ENCODE measurements at regions not wholly inside any gene's neighbourhood (a gene's known extent, or its start where the extent isn't known, plus 50 kb on each side); places are given as distances from the start of the nearest gene placed in this dataset.

DNA sequence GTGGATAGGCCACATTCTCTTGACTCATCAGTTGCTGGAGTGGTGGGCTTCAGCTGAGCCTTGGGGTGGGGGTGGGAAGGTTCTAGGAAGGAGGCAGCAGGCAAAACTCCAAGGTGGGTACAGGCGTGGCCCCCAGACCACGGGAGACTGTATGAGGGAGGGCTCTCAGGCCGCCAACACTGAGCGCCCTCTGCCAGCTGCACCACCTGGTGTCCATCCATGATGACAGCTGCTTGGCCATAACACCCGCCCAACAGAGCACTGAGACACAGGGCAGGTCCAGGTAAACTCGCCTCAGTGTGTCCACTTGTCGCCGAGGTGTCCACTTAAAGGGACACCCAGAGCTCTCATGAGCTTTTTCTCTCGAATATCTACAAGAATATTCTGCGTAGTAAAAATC, 133.5 kb downstream of the C16orf95 start:
- Mint-ChIP-seq H3K4me1 (no peaks in the 10 kb centered on the region), H3K36me3 (peaks cover 3% of the 10 kb centered on the region), H3K27ac (no peak overlapping the region), H3K27me3 (peaks cover 1% of the 10 kb centered on the region), H3K9me3 (peaks cover 18% of the 10 kb centered on the region), H3K4me3 (no peak overlapping the region)
- no peak for DNase-seq
- CTCF ChIA-PET: no interaction called here

GRCh38 chr16:87185308-87185707, 131.9 kb downstream of the C16orf95 start:
- no peak for DNase-seq
- Mint-ChIP-seq H3K27ac (no peak overlapping the region), H3K27me3 (no peaks in the 10 kb centered on the region), H3K36me3 (peaks cover 3% of the 10 kb centered on the region), H3K4me3 (no peak overlapping the region), H3K4me1 (no peaks in the 10 kb centered on the region), H3K9me3 (peaks cover 26% of the 10 kb centered on the region)
- CTCF ChIA-PET: interaction anchor here (0.6 kb wide), 1 partner anchor 9 kb away, joined by 3 read pairs; no protein-coding TSS in a partner anchor

GRCh38 chr16:87185983-87186382, 131.2 kb downstream of the C16orf95 start:
- CTCF ChIA-PET: no interaction called here
- Mint-ChIP-seq H3K36me3 (peaks cover 3% of the 10 kb centered on the region), H3K9me3 (peaks cover 29% of the 10 kb centered on the region), H3K4me3 (no peak overlapping the region), H3K27ac (no peak overlapping the region), H3K4me1 (no peaks in the 10 kb centered on the region), H3K27me3 (no peaks in the 10 kb centered on the region)
- no peak for DNase-seq

DNA sequence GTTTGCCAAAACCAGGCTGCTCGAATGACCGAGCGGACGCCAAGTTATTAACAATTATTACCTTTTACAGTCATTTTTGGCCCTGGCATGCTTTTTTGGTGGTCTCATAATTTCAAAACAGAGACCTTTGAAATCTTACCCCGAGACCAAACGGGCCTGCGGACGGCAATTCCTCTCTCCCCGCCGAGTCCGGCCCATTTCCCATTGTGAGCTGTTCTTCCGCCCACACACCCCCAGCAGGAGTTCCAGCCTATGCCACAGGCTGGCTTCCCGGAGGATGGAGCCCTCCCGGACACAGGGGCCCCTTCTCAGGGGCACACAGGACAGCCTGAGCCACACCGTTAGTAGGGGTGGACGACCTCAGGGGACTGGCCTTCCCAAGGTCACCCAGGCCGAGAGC, 130.7 kb downstream of the C16orf95 start:
- DNase-seq: no peak
- H3K9me3 Mint-ChIP-seq: peaks cover 29% of the 10 kb centered on the region
- CTCF ChIA-PET: no interaction called here
- no peak overlapping the region for H3K4me3 Mint-ChIP-seq
- no peaks in the 10 kb centered on the region for H3K27me3 Mint-ChIP-seq
- H3K4me1 Mint-ChIP-seq: no peaks in the 10 kb centered on the region
- H3K36me3 Mint-ChIP-seq: peaks cover 3% of the 10 kb centered on the region
- no peak overlapping the region for H3K27ac Mint-ChIP-seq

DNA sequence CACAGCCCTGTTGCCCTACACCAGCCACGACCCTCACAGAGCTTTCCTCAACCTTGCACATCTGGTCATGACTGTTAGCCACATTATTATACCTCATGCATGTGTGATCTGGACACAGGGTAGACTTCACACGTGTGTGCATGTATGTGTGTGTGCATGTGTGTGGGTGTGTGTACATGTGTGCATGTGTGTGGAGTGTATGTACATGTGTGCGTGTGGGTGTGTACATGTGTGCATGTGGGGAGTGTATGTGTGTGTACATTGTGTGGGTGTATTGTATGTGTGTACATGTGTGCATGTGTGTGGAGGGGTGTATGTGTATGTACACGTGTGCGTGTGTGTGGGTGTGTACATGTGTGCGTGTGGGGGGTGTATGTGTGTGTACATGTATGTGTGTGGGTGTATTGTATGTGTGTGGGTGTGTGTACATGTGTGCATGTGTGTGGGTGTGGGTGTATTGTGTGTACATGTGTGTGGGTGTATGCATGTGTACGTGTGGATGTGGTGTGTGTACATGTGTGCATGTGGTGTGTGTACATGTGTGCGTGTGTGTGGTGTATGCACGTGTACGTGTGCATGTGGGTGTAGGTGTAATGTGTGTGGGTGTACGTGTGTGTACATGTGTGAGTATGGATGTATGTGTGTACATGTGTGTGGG, 130.2 kb downstream of the C16orf95 start:
- Mint-ChIP-seq H3K9me3 (peaks cover 29% of the 10 kb centered on the region), H3K27ac (no peak overlapping the region), H3K36me3 (peaks cover 3% of the 10 kb centered on the region), H3K4me3 (no peak overlapping the region), H3K27me3 (no peaks in the 10 kb centered on the region), H3K4me1 (no peaks in the 10 kb centered on the region)
- no peak for DNase-seq
- CTCF ChIA-PET: no interaction called here

GRCh38 chr16:87188104-87188503, 129.1 kb downstream of the C16orf95 start:
- CTCF ChIA-PET: no interaction called here
- no peak overlapping the region for H3K4me3 Mint-ChIP-seq
- peaks cover 29% of the 10 kb centered on the region for H3K9me3 Mint-ChIP-seq

GRCh38 chr16:87189426-87189825, 127.8 kb downstream of the C16orf95 start:
- no peak overlapping the region for H3K4me3 Mint-ChIP-seq
- H3K4me1 Mint-ChIP-seq: no peaks in the 10 kb centered on the region
- CTCF ChIA-PET: no interaction called here
- H3K27ac Mint-ChIP-seq: no peak overlapping the region
- H3K27me3 Mint-ChIP-seq: no peaks in the 10 kb centered on the region
- H3K9me3 Mint-ChIP-seq: peaks cover 29% of the 10 kb centered on the region
- no peak for DNase-seq
- peaks cover 3% of the 10 kb centered on the region for H3K36me3 Mint-ChIP-seq

More at GRCh38 chr16:87188104-87188503, 129.1 kb downstream of the C16orf95 start:
- H3K36me3 Mint-ChIP-seq: peaks cover 3% of the 10 kb centered on the region
- H3K27ac Mint-ChIP-seq: no peak overlapping the region
- no peaks in the 10 kb centered on the region for H3K4me1 Mint-ChIP-seq
- H3K27me3 Mint-ChIP-seq: no peaks in the 10 kb centered on the region
- DNase-seq: no peak

DNA sequence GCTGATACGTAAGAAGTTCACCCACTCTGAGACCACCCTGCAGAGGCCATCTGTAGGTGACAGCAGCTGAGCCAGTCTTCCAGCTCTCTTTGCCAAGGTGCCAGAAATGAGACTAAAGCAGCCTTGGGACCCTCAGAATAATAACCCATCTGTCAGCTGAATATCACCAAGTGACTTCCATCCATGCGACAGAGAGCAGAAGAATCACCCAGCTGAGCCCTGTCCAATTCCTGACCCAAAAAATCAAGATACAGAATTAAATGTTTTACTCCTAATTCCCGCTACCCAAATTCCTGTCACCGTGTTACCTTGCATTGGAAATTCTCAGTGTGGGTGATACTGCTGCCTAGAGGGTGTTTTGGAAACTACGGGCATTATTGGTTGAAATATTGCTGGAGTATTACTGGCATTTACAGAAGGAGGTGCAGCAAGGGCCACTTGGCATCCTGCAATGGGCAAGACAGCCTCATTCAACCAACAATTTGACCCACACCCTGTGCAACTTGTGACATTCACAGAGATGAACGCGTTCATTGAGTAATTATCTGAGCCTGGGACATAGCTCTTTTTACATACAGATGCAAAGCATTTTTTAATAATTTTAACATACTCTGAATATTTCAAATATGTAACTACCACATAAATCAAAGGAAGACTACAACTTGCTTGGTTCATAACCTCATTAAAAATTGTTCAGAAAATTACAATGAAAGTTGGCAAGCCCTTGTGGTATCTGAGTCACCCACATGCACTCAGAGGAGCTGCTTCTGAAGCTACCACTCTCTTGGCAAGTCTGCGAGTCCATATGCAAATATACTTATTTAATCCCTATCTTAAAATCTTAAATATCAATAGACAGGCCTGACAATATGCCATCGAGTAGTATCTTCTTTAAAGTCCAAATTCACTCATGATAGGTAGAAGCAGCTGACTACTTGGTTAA, 126.6 kb downstream of the C16orf95 start:
- Mint-ChIP-seq H3K4me1 (no peaks in the 10 kb centered on the region), H3K9me3 (peaks cover 29% of the 10 kb centered on the region), H3K27me3 (no peaks in the 10 kb centered on the region), H3K4me3 (no peak overlapping the region), H3K27ac (no peak overlapping the region), H3K36me3 (peaks cover 3% of the 10 kb centered on the region)
- DNase-seq: no peak
- CTCF ChIA-PET: no interaction called here

GRCh38 chr16:87192452-87193073, 124.6 kb downstream of the C16orf95 start:
- CTCF ChIA-PET: no interaction called here
- Mint-ChIP-seq H3K27me3 (no peaks in the 10 kb centered on the region), H3K4me1 (no peaks in the 10 kb centered on the region), H3K36me3 (peaks cover 3% of the 10 kb centered on the region), H3K4me3 (no peak overlapping the region), H3K27ac (no peak overlapping the region), H3K9me3 (peaks cover 21% of the 10 kb centered on the region)
- no peak for DNase-seq

- CTCF ChIA-PET: no interaction called here
- no peak overlapping the region for H3K4me3 Mint-ChIP-seq
- H3K27me3 Mint-ChIP-seq: peaks cover 10% of the 10 kb centered on the region
- H3K27ac Mint-ChIP-seq: no peak overlapping the region
- peaks cover 6% of the 10 kb centered on the region for H3K9me3 Mint-ChIP-seq
- no peaks in the 10 kb centered on the region for H3K4me1 Mint-ChIP-seq
- no peak for DNase-seq
- H3K36me3 Mint-ChIP-seq: no peaks in the 10 kb centered on the region
Measured at GRCh38 chr16:87194172-87194571, 123.0 kb downstream of the C16orf95 start.

GRCh38 chr16:87195161-87195560, 122.0 kb downstream of the C16orf95 start:
- H3K27ac Mint-ChIP-seq: no peak overlapping the region
- H3K9me3 Mint-ChIP-seq: peaks cover 4% of the 10 kb centered on the region
- no peak for DNase-seq
- H3K4me3 Mint-ChIP-seq: no peak overlapping the region
- H3K36me3 Mint-ChIP-seq: no peaks in the 10 kb centered on the region
- peaks cover 15% of the 10 kb centered on the region for H3K27me3 Mint-ChIP-seq
- CTCF ChIA-PET: no interaction called here
- H3K4me1 Mint-ChIP-seq: no peaks in the 10 kb centered on the region

- no peaks in the 10 kb centered on the region for H3K9me3 Mint-ChIP-seq
- no peaks in the 10 kb centered on the region for H3K36me3 Mint-ChIP-seq
- H3K4me3 Mint-ChIP-seq: no peak overlapping the region
- H3K27me3 Mint-ChIP-seq: peaks cover 15% of the 10 kb centered on the region
- DNase-seq: no peak
- no peak overlapping the region for H3K27ac Mint-ChIP-seq
- CTCF ChIA-PET: no interaction called here
- H3K4me1 Mint-ChIP-seq: no peaks in the 10 kb centered on the region
Measured at GRCh38 chr16:87196231-87196630, 121.0 kb downstream of the C16orf95 start.

DNA sequence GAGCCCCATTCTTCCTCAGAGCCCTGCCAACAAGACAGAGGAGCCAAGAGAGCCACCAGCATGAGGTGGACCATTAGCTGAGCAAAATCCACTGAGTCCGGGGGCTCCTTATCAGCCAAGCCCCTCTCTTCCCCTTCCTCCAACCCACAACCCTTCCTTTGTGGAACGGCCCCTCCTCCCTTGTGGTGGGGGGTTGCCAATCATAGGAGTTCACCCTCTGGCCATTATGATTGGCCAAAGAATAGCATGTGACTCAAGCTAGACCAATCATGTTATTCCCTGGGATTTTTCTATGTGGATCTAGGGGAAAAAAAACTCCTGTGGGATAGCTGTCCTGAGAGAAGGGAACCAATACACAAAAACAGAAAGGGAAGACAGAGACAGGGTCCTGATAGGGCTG, 120.5 kb downstream of the C16orf95 start:
- Mint-ChIP-seq H3K4me1 (no peaks in the 10 kb centered on the region), H3K27me3 (peaks cover 15% of the 10 kb centered on the region), H3K36me3 (no peaks in the 10 kb centered on the region), H3K27ac (no peak overlapping the region), H3K9me3 (no peaks in the 10 kb centered on the region), H3K4me3 (no peak overlapping the region)
- DNase-seq: no peak
- CTCF ChIA-PET: no interaction called here

DNA sequence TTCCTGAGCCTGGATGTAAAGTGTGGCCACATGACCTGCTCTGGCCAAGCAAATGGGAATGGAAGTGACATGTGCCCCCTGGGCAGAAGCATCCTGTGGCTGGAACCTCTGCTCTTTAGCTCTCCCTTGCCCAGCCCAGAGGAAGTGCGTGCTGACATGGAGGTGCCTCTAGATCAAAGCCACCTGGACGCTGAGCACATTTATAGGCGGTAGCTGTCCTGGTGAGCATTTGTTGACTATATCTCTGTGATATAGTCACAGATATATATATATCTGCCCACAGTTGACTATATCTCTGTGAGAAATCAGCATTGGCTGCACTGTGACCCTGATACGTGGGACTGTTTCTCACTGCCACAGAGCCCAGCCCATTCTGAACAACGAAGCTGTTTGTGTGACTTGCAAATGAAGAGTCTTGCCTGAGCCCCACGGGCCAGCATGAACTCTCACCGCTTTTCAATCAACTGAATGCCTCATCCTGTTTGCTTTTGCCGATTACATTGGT, 118.8 kb downstream of the C16orf95 start:
- H3K4me3 Mint-ChIP-seq: no peak overlapping the region
- no peak for DNase-seq
- CTCF ChIA-PET: no interaction called here
- H3K36me3 Mint-ChIP-seq: no peaks in the 10 kb centered on the region
- no peaks in the 10 kb centered on the region for H3K4me1 Mint-ChIP-seq
- no peak overlapping the region for H3K27ac Mint-ChIP-seq
- H3K9me3 Mint-ChIP-seq: no peaks in the 10 kb centered on the region
- H3K27me3 Mint-ChIP-seq: peaks cover 19% of the 10 kb centered on the region
